Left ventricle myocardium inferior (tissue), 1 donor: ENCODE measurements at regions not wholly inside any gene's neighbourhood (a gene's known extent, or its start where the extent isn't known, plus 50 kb on each side); places are given as distances from the start of the nearest gene placed in this dataset.

Source experiments
- DNase-seq: peaks from one replicate; pipeline ENCODE4 v3.0.0-alpha.2; 2020
- H3K27ac ChIP-seq: fragments of 200-600 bp; replicated peaks from 2 replicates; pipeline ENCODE4 v1.8.0; 2021
- H3K27me3 ChIP-seq: fragments of 200-600 bp; 2 replicates; pipeline ENCODE4 v1.8.0; 2021; ENCODE audit warnings: low read depth
- H3K36me3 ChIP-seq: fragments of 200-600 bp; 2 replicates; pipeline ENCODE4 v1.8.0; 2021
- H3K4me1 ChIP-seq: fragments of 200-600 bp; 2 replicates; pipeline ENCODE4 v1.8.0; 2021
- H3K4me3 ChIP-seq: fragments of 200-600 bp; 2 replicates; pipeline ENCODE4 v1.8.0; 2021; ENCODE audit warnings: mild to moderate bottlenecking, moderate library complexity
- H3K9me3 ChIP-seq: fragments of 200-600 bp; replicated peaks from 2 replicates; pipeline ENCODE4 v1.8.0; 2021
- intact Hi-C: fragments of 100-400 bp; cut with micrococcal nuclease; formaldehyde crosslinking; loops from one replicate; pipeline ENCODE4 v1.11.0; 2022
- TF ChIP-seq, protein P1 (sequence below): fragments of 200-600 bp; IDR thresholded peaks from 2 replicates; pipeline ENCODE4 v1.8.0; 2021; ENCODE audit warnings: antibody characterized with exemption, mild to moderate bottlenecking, borderline replicate concordance
- donor health status: DM: no; HTN: yes; CAD: no; lungs with severe emphysema.

DNA sequence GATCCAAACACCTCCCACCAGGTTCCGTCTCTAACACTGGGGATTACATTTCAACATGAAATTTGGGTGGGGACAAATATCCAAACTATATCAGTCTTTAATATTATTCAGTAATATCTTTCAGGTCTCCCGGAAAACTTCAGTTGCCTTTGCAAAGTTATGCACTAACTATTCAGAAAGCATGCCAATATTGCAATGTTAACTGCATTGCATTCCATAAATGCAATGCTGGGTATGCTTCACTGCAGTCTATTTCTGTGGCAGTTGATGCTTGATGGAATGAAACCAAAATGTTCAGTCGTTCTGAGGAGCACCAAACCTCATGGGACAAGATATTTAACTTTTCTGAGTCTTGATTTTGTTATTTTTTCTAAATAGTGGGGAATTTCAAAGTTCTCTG lies 147.5 kb downstream of the SLC16A9 start:
- H3K9me3 ChIP-seq: no peaks in the 10 kb centered on the region
- intact Hi-C loops: no loop called here
- no peaks in the 10 kb centered on the region for H3K27me3 ChIP-seq
- H3K4me3 ChIP-seq: no peak overlapping the region
- H3K27ac ChIP-seq: no peak overlapping the region
- no peaks in the 10 kb centered on the region for H3K36me3 ChIP-seq
- no peaks in the 10 kb centered on the region for H3K4me1 ChIP-seq
- TF ChIP-seq, protein P1, sequence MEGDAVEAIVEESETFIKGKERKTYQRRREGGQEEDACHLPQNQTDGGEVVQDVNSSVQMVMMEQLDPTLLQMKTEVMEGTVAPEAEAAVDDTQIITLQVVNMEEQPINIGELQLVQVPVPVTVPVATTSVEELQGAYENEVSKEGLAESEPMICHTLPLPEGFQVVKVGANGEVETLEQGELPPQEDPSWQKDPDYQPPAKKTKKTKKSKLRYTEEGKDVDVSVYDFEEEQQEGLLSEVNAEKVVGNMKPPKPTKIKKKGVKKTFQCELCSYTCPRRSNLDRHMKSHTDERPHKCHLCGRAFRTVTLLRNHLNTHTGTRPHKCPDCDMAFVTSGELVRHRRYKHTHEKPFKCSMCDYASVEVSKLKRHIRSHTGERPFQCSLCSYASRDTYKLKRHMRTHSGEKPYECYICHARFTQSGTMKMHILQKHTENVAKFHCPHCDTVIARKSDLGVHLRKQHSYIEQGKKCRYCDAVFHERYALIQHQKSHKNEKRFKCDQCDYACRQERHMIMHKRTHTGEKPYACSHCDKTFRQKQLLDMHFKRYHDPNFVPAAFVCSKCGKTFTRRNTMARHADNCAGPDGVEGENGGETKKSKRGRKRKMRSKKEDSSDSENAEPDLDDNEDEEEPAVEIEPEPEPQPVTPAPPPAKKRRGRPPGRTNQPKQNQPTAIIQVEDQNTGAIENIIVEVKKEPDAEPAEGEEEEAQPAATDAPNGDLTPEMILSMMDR: no peak
- no peak for DNase-seq

DNA sequence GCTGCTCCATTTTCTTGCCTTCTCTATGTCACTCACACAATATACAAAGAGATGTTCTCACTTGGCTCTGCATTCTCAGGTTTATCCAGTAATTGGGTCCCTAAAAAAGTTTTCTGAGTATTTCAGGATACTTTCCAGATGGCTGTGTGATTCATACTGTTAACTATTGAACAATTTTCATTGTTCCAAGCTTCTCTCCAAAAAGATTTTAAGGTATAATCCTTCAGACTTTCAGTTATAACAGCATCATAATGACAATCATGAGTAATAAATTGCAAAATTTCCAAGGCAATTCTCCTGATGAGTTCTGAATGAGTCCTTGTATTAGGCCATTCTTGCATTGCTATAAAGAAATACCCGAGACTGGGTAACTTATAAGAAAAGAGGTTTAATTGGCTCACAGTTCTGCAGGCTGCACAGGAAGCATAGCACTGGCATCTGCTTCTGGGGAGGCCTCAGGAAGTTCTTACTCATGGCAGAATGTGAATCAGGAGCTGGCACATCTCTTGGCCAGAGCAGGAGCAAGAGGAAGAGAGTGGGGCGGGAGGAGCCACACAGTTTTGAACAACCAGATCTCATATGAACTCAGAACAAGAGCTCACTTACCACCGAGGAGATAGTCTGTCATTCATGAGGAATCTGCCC lies 148.1 kb downstream of the SLC16A9 start:
- no peak for DNase-seq
- no peaks in the 10 kb centered on the region for H3K27me3 ChIP-seq
- intact Hi-C loops: no loop called here
- no peak overlapping the region for H3K4me3 ChIP-seq
- H3K9me3 ChIP-seq: no peaks in the 10 kb centered on the region
- H3K36me3 ChIP-seq: no peaks in the 10 kb centered on the region
- H3K4me1 ChIP-seq: no peaks in the 10 kb centered on the region
- TF ChIP-seq, protein P1: no peak
- no peak overlapping the region for H3K27ac ChIP-seq

GRCh38 chr10:59560990-59561389 lies 148.7 kb downstream of the SLC16A9 start:
- no peaks in the 10 kb centered on the region for H3K27me3 ChIP-seq
- H3K36me3 ChIP-seq: no peaks in the 10 kb centered on the region
- TF ChIP-seq, protein P1: no peak
- H3K4me1 ChIP-seq: no peaks in the 10 kb centered on the region
- intact Hi-C loops: no loop called here
- no peak overlapping the region for H3K27ac ChIP-seq
- H3K9me3 ChIP-seq: no peaks in the 10 kb centered on the region
- no peak overlapping the region for H3K4me3 ChIP-seq
- DNase-seq: no peak

- DNase-seq: no peak
- no peaks in the 10 kb centered on the region for H3K27me3 ChIP-seq
- H3K27ac ChIP-seq: no peak overlapping the region
- H3K9me3 ChIP-seq: no peaks in the 10 kb centered on the region
- no peaks in the 10 kb centered on the region for H3K4me1 ChIP-seq
- no peaks in the 10 kb centered on the region for H3K36me3 ChIP-seq
- no peak overlapping the region for H3K4me3 ChIP-seq
- TF ChIP-seq, protein P1: no peak
- intact Hi-C loops: no loop called here
Observed at GRCh38 chr10:59560161-59560560, 149.5 kb downstream of the SLC16A9 start.

DNA sequence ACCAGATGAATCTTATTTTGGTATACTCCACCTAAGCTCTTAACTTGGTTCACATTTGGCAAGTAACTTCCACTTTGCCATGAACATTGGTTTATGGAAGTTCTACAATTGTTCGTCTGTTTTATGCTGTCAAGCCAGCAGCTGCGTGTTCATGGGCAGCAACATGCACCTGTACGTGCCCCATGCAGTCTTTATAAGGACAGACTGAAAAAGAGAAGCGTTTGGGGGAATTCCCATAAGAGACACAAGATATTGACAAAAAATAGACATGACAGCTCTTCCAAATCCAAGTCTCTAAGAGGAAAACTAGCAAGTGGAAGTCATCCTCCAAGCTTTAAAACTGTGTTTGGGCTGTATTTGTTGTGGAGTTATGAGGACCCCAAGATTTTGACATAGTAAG lies 151.6 kb downstream of the SLC16A9 start:
- Histone ChIP-seq H3K27me3 (no peaks in the 10 kb centered on the region), H3K4me3 (no peak overlapping the region), H3K9me3 (no peaks in the 10 kb centered on the region), H3K27ac (no peak overlapping the region), H3K4me1 (no peaks in the 10 kb centered on the region), H3K36me3 (no peaks in the 10 kb centered on the region)
- TF ChIP-seq, protein P1: no peak
- intact Hi-C loops: no loop called here
- no peak for DNase-seq
